Activated CD4-positive, alpha-beta memory T cell treated with anti-CD3 and anti-CD28 coated beads, Interleukin-2, amount 10 ng/mL, durations not matched to agents 7 days and 5 days (primary cell): ENCODE measurements at regions not wholly inside any gene's neighbourhood (a gene's known extent, or its start where the extent isn't known, plus 50 kb on each side); places are given as distances from the start of the nearest gene placed in this dataset.

Experiments
- CTCF ChIA-PET: fragments of 350-600 bp; sonication (Branson Sonifier 250); formaldehyde crosslinking; loops from one replicate; lab custom pipeline; 2021; ENCODE audit warnings: antibody characterized with exemption, inconsistent platforms; lab: Charles Lee
- POLR2A ChIA-PET: fragments of 350-600 bp; sonication (Branson Sonifier 250); formaldehyde crosslinking; loops from one replicate; lab custom pipeline; 2021; ENCODE audit warnings: antibody characterized with exemption; lab: Charles Lee
- DNase-seq: peaks from one replicate; pipeline ENCODE4 v3.0.0-alpha.2; 2020
- H3K27ac Mint-ChIP-seq: one replicate; pipeline ENCODE4 v1.8.0; 2021; ENCODE audit warnings: mild to moderate bottlenecking, mixed read lengths
- H3K27me3 Mint-ChIP-seq: one replicate; pipeline ENCODE4 v1.8.0; 2021; ENCODE audit warnings: mixed read lengths
- H3K36me3 Mint-ChIP-seq: one replicate; pipeline ENCODE4 v1.8.0; 2021; ENCODE audit warnings: low read depth, mixed read lengths
- H3K4me1 Mint-ChIP-seq: one replicate; pipeline ENCODE4 v1.8.0; 2021; ENCODE audit warnings: mixed read lengths
- H3K4me3 Mint-ChIP-seq: one replicate; pipeline ENCODE4 v1.8.0; 2021; ENCODE audit warnings: mild to moderate bottlenecking, mixed read lengths
- H3K9me3 Mint-ChIP-seq: one replicate; pipeline ENCODE4 v1.8.0; 2021; ENCODE audit warnings: mixed read lengths

DNA sequence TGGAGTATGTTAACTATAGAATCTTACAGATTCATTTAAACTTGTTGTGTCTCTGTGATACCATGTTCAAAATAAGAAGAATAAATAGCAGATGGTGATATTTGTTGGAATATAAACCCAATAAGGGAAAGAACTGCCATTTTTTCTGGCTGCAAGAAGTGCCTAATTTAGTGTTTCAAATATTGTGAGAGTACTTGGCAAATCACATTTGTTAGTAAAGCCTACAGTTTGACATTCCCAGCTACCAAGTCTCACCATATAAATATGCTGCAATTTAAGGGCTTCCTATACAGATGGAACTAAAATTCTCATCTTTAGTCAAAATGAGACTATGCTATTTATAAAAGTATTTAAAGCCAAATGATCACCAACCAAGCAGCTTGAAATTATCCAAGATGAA lies 96.0 kb upstream of the WDFY3 start:
- H3K4me1 Mint-ChIP-seq = no peaks in the 10 kb centered on the region
- CTCF ChIA-PET = no interaction called here

DNA sequence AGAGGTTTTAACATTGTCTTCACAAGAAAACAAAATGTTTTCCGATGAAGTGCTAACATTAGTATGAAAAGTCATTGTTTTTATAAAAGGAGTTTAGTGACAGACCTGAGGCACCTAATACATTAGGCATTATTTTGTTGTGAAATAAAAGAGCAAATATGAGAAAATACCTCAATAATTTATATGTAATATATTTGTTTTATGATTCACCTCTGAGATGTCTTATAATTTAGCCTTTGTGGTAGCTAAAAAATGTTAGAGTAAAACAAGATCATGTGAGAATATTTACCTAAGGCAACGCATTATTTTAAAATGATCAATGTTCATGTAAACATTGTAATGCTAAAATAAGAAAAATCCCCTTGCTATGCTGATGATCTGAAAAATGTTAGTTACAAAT lies 100.9 kb upstream of the WDFY3 start:
- H3K27me3 Mint-ChIP-seq = no peaks in the 10 kb centered on the region
- H3K4me1 Mint-ChIP-seq = no peaks in the 10 kb centered on the region
- no peak overlapping the region for H3K27ac Mint-ChIP-seq
- no peak overlapping the region for H3K4me3 Mint-ChIP-seq
- DNase-seq = no peak
- no peaks in the 10 kb centered on the region for H3K36me3 Mint-ChIP-seq
- POLR2A ChIA-PET = no interaction called here
- CTCF ChIA-PET = no interaction called here
- H3K9me3 Mint-ChIP-seq = no peaks in the 10 kb centered on the region

More for the DNA sequence above, 96.0 kb upstream of the WDFY3 start:
- Mint-ChIP-seq H3K27ac (no peak overlapping the region), H3K9me3 (no peaks in the 10 kb centered on the region), H3K36me3 (no peaks in the 10 kb centered on the region), H3K27me3 (no peaks in the 10 kb centered on the region), H3K4me3 (no peak overlapping the region)
- POLR2A ChIA-PET = no interaction called here
- DNase-seq = no peak

DNA sequence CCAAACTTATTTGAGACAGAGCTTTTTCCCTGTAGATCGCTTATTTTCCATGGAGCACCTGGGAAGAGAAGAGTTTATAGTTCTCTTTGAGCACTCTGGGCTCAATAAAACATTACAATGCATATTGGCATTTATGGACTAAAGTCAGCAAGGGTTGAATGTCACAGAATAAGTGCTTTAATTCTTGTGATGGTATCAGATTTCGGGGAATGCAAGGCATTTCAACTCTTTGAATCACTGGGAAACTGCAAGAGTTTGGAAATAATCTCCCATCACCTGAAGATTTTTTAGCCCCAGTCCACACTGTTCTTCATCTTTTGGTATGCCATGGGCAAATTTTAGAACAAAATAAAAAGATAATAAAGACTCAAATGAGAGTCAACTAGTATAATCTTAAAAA lies 111.5 kb upstream of the WDFY3 start:
- ChIA-PET CTCF (no interaction called here), POLR2A (no interaction called here)
- Mint-ChIP-seq H3K36me3 (no peaks in the 10 kb centered on the region), H3K4me3 (no peak overlapping the region), H3K4me1 (no peaks in the 10 kb centered on the region), H3K9me3 (no peaks in the 10 kb centered on the region), H3K27me3 (no peaks in the 10 kb centered on the region), H3K27ac (no peak overlapping the region)
- DNase-seq = no peak

DNA sequence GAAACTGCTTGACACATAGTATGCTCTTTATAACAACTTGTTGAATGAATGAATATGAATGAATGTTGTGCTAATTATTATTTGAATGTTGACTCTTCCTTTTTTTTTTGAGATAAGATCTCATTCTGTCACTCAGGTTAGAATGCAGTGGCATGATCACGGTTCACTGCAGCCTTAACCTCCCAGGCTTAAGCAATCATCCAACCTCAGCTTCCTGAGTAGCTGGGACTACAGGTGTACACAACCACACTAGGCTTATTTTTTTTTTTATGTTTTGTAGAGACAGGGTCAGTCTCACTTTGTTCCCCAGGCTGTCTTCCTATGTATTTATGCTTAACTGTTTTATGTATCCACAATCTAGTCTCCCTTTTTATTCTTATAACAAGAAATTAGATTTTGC lies 114.7 kb upstream of the WDFY3 start:
- no peaks in the 10 kb centered on the region for H3K4me1 Mint-ChIP-seq
- ChIA-PET CTCF (no interaction called here), POLR2A (no interaction called here)
- no peak overlapping the region for H3K27ac Mint-ChIP-seq
- no peak overlapping the region for H3K4me3 Mint-ChIP-seq
- no peaks in the 10 kb centered on the region for H3K9me3 Mint-ChIP-seq
- no peaks in the 10 kb centered on the region for H3K36me3 Mint-ChIP-seq
- no peaks in the 10 kb centered on the region for H3K27me3 Mint-ChIP-seq
- no peak for DNase-seq

DNA sequence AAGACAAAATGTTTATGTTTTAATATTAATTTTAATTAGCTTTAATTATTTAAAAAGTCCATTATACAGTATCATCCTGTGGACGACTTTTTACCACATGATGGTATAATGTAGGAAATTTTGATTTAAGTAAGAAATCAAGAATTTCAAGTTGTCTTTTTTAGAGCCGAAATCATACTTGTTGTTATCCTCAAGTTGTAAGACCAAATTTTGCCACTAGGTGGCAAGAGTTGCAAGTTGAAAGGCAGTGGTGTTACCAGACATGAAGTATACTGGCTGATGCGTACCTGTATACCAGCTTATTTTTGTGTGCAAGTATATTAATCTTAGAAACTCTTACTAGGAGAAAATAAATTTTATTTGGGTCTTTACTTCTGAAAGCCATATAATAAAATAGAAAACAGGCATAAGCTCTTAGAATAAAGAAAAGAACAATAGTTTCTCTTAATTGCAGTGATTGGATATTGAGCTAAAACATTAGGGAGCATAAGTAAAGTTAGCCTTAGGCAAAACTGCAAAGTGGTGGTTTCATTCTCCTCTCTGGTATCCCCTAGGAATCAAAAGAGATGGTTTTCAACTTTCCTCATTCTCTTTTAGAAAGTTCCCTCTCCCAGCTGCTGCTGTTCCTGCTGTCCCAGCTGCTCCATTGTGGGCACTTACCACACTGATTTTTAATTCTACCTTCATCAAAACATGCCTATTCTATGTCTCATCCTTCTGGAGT lies 118.0 kb upstream of the WDFY3 start:
- Mint-ChIP-seq H3K4me1 (no peaks in the 10 kb centered on the region), H3K27me3 (no peaks in the 10 kb centered on the region), H3K9me3 (no peaks in the 10 kb centered on the region), H3K27ac (no peak overlapping the region), H3K36me3 (no peaks in the 10 kb centered on the region), H3K4me3 (no peak overlapping the region)
- ChIA-PET POLR2A (no interaction called here), CTCF (interaction anchor here (0.9 to 1.8 kb wide), 8 partner anchors 12 to 662 kb away, joined by 3 to 7 read pairs (median 4); no protein-coding TSS in a partner anchor)
- no peak for DNase-seq

DNA sequence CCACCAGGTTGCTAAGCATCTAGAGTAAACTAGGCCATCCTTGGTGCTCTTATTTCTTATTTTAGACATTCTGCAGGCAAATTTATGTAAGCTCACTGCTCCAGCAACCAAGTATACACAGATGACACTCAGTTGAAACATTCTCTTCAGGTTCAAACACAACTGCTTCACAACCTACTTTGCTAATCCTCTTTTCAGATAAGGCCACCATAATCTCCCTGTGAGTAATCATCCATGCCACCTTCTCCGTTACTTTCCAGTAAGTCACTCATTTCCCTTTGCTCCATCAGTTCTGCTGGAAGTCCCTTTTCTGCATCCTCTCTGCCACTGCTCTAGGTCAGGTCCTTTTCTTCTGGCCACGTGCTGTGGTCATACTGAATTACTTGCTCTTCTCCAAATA lies 120.2 kb upstream of the WDFY3 start:
- CTCF ChIA-PET = no interaction called here
- Mint-ChIP-seq H3K4me3 (no peak overlapping the region), H3K4me1 (no peaks in the 10 kb centered on the region), H3K27ac (no peak overlapping the region), H3K36me3 (no peaks in the 10 kb centered on the region), H3K9me3 (no peaks in the 10 kb centered on the region), H3K27me3 (no peaks in the 10 kb centered on the region)
- DNase-seq = no peak
- POLR2A ChIA-PET = no interaction called here

DNA sequence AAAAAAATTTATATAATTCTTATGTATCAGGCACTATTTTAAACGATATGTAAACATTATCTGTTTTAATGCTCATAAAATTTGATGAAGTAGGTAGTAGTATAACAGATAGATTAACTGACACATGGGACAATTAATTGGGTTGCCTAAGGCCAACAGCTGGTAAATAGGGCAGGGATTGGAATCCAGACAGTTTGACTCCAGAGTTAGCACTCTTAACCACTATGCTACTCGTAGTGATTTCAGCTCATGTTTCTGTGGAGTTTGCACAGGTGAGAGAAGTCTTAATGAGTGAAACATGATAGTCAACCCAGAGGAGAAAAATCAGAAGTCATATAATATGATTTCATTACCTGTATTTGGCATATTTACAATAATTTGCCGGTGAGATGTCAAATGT lies 126.0 kb upstream of the WDFY3 start:
- Mint-ChIP-seq H3K27ac (no peak overlapping the region), H3K9me3 (no peaks in the 10 kb centered on the region), H3K4me3 (no peak overlapping the region), H3K27me3 (no peaks in the 10 kb centered on the region), H3K4me1 (no peaks in the 10 kb centered on the region), H3K36me3 (no peaks in the 10 kb centered on the region)
- CTCF ChIA-PET = no interaction called here
- DNase-seq = no peak
- POLR2A ChIA-PET = no interaction called here

DNA sequence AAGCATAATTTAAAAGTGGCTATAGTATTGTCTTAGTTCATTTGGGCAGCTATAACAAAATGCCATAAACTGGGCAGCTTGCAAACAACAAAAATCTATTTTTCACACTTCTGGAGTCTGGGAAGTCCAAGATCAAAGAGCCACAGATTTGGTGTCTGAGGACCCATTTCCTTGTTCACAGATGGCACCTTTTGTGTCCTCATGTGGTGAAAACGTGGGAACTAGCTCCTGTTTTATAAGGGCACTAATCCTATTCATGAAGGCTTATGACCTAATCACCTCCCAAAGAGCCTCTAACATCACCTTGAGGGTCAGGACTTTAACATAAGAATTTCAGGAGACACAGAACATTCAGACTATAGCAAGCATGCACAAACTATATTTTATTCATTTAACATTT lies 126.5 kb upstream of the WDFY3 start:
- ChIA-PET CTCF (no interaction called here), POLR2A (no interaction called here)
- H3K4me1 Mint-ChIP-seq = no peaks in the 10 kb centered on the region
- no peak for DNase-seq
- no peak overlapping the region for H3K4me3 Mint-ChIP-seq
- H3K27me3 Mint-ChIP-seq = no peaks in the 10 kb centered on the region
- H3K36me3 Mint-ChIP-seq = no peaks in the 10 kb centered on the region
- no peak overlapping the region for H3K27ac Mint-ChIP-seq
- no peaks in the 10 kb centered on the region for H3K9me3 Mint-ChIP-seq

DNA sequence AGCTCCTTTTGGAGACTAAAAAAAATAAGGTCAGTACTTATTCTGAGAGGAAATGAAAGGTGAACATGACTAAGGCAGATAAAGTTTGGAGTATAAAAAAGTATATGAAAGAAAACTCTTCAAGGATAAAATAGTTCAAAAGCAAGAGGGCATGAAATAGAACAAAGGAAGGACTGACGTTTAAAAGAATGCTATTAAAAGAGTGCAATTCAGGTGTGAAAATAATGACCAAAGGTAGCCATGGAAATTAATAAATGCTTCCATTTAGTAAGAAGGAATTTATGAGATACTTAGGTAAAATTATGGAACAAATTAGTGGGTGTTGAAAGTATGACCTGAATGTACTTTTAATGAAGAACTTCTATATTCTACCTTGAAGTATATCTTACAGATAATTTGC lies 128.2 kb upstream of the WDFY3 start:
- H3K27me3 Mint-ChIP-seq = no peaks in the 10 kb centered on the region
- H3K36me3 Mint-ChIP-seq = no peaks in the 10 kb centered on the region
- H3K27ac Mint-ChIP-seq = no peak overlapping the region
- no peak overlapping the region for H3K4me3 Mint-ChIP-seq
- H3K9me3 Mint-ChIP-seq = no peaks in the 10 kb centered on the region
- ChIA-PET CTCF (no interaction called here), POLR2A (no interaction called here)
- DNase-seq = no peak
- H3K4me1 Mint-ChIP-seq = no peaks in the 10 kb centered on the region

DNA sequence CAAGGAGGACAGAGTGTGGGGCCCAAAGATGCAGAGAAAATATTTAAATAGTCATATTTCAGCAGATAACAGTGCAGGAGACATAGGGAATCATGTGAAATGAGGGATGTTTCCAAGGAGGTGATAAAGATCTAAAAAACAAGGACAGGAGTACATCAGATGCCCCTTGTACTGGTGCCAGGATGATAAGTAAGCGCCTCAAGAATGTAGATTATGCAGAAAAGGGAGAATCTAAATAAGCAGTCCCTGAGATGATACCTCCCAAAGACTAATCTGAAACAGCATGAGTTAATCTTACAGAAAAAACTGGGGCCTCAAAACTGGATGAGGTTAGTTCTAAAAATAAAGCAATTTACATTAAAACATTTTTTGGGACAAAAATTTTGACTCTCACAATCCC lies 136.1 kb upstream of the WDFY3 start:
- Mint-ChIP-seq H3K4me3 (no peak overlapping the region), H3K36me3 (no peaks in the 10 kb centered on the region), H3K27me3 (no peaks in the 10 kb centered on the region), H3K9me3 (peaks cover 3% of the 10 kb centered on the region), H3K27ac (no peak overlapping the region), H3K4me1 (no peaks in the 10 kb centered on the region)
- ChIA-PET CTCF (no interaction called here), POLR2A (no interaction called here)
- DNase-seq = no peak

DNA sequence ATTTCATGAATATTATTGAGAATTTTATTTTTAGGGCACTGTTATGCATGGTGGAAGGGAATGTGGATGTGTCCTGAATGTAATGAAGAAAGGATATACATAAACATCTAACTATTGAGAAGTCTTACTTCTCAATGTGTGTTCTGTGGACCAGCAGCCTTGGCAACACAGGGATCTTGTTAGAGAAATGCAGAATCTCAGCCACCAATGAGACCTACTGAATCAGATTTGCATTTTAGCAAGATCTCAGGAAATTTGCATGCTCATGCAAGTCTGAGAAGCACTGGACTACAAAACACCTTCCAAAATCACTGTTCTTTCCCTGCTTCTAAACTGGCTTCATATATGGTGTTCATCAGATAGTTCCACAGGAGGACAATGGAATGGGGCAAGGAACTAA lies 139.7 kb upstream of the WDFY3 start:
- Mint-ChIP-seq H3K27ac (no peak overlapping the region), H3K4me3 (no peak overlapping the region), H3K9me3 (peaks cover 3% of the 10 kb centered on the region), H3K36me3 (no peaks in the 10 kb centered on the region), H3K4me1 (no peaks in the 10 kb centered on the region), H3K27me3 (no peaks in the 10 kb centered on the region)
- CTCF ChIA-PET = no interaction called here
- DNase-seq = no peak
- POLR2A ChIA-PET = no interaction called here

DNA sequence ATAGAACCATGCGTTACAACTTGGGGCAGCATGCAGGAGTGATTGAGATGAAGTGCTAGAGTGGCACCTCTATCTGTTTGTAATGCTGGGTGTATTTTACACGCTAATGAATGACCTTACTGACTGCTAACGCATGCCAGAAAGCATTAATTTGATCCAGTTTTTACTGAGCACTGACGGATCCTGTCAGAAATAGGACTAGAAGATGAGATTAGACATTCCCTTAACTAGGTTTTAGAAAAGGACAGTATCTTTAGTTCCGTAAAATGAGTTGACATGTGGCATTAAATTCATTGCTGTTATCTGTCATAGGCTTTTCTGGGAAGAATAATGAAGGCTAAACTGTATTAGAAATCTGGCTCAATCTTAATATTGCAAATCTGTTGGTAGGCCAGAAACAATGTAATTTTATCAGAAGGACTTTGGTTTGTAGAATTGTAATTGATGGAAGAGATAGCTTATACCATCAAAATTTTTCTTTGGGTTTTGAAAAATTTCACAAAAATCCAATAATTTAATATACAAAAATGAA lies 140.4 kb upstream of the WDFY3 start:
- CTCF ChIA-PET = interaction anchor here (1.7 kb wide), 1 partner anchor 23 kb away, joined by 7 read pairs; no protein-coding TSS in a partner anchor

DNA sequence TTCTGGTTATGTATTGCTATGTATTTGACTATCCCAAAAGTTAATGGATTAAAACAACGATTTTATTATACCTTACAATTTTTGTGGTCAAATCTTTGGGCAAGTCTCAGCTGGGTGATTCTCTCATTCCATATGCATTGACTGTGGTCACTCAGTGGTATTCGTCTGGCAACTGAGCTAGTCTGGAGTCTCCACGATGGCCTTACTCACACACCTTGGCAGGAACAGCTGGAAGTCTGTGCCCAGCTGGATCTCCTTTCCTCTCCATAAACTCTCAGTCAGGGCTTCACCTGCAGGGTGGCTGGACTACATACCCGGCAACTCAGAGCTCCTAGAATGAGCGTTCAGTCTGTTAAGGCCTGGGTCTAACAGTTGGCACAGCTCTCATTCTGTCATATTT lies 141.1 kb upstream of the WDFY3 start:
- Mint-ChIP-seq H3K27me3 (no peaks in the 10 kb centered on the region), H3K9me3 (peaks cover 3% of the 10 kb centered on the region), H3K4me3 (no peak overlapping the region), H3K27ac (no peak overlapping the region), H3K4me1 (no peaks in the 10 kb centered on the region), H3K36me3 (no peaks in the 10 kb centered on the region)
- ChIA-PET POLR2A (no interaction called here), CTCF (interaction anchor here (1.7 kb wide), 1 partner anchor 23 kb away, joined by 7 read pairs; no protein-coding TSS in a partner anchor)
- DNase-seq = no peak

More for the DNA sequence above, 140.4 kb upstream of the WDFY3 start:
- DNase-seq = no peak
- H3K27me3 Mint-ChIP-seq = no peaks in the 10 kb centered on the region
- H3K4me3 Mint-ChIP-seq = no peak overlapping the region
- H3K36me3 Mint-ChIP-seq = no peaks in the 10 kb centered on the region
- POLR2A ChIA-PET = no interaction called here
- no peaks in the 10 kb centered on the region for H3K4me1 Mint-ChIP-seq
- peaks cover 3% of the 10 kb centered on the region for H3K9me3 Mint-ChIP-seq
- H3K27ac Mint-ChIP-seq = no peak overlapping the region

DNA sequence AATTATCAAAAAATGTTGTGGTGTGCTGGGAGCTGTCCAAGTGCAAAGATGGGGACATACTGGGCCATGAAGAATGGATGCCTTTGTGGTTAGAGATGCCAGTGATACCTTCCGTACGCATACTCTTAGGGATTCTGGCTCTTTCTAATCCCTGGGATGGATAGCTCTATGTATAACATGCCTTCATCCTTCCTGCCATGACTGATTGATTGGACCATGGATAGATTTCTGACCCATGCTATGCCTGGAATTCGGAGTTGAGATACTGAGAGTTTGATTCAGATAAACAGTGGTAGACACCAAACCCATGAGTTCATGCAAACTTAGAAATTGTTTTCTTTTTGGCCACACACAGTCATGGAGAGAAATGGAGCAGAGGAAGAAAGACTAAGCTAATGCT lies 147.2 kb upstream of the WDFY3 start:
- ChIA-PET CTCF (no interaction called here), POLR2A (no interaction called here)
- no peaks in the 10 kb centered on the region for H3K4me1 Mint-ChIP-seq
- H3K27ac Mint-ChIP-seq = no peak overlapping the region
- H3K36me3 Mint-ChIP-seq = no peaks in the 10 kb centered on the region
- H3K9me3 Mint-ChIP-seq = no peaks in the 10 kb centered on the region
- no peaks in the 10 kb centered on the region for H3K27me3 Mint-ChIP-seq
- no peak for DNase-seq
- no peak overlapping the region for H3K4me3 Mint-ChIP-seq
